GM21717 (cell line): ENCODE measurements at regions not wholly inside any gene's neighbourhood (a gene's known extent, or its start where the extent isn't known, plus 50 kb on each side); places are given as distances from the start of the nearest gene placed in this dataset.

Experiments used
- ATAC-seq: cut with Tn5 transposase; IDR thresholded peaks from one replicate; pipeline ENCODE4 v1.9.1; 2021; ENCODE audit warnings: mild to moderate bottlenecking, moderate library complexity; ENCODE audit not compliant: unreplicated experiment

GRCh38 chr6:159118924-159119323 is 50.3 kb upstream of the FNDC1 start:
- ATAC-seq = no peak

GRCh38 chr6:159117563-159117962 is 51.6 kb upstream of the FNDC1 start:
- no peak for ATAC-seq

GRCh38 chr6:159117046-159117445 is 52.2 kb upstream of the FNDC1 start:
- no peak for ATAC-seq

- peak; percentile 82 for ATAC-seq
These were observed 52.9 kb upstream of the FNDC1 start for GRCh38 chr6:159116343-159116742.

- no peak for ATAC-seq
These were observed 54.6 kb upstream of the FNDC1 start for GRCh38 chr6:159114569-159114968.

GRCh38 chr6:159113223-159113622 is 56.0 kb upstream of the FNDC1 start:
- no peak for ATAC-seq

GRCh38 chr6:159112714-159113113 is 56.5 kb upstream of the FNDC1 start:
- ATAC-seq = no peak

GRCh38 chr6:159110748-159111147 is 58.5 kb upstream of the FNDC1 start:
- no peak for ATAC-seq

- ATAC-seq = no peak
These were observed 59.2 kb upstream of the FNDC1 start for GRCh38 chr6:159110013-159110412.

GRCh38 chr6:159109391-159109790 is 59.8 kb upstream of the FNDC1 start:
- no peak for ATAC-seq

GRCh38 chr6:159108426-159108985 is 60.7 kb upstream of the FNDC1 start:
- no peak for ATAC-seq

GRCh38 chr6:159107451-159108260 is 61.5 kb upstream of the FNDC1 start:
- no peak for ATAC-seq

- peak; percentile 85 for ATAC-seq
These were observed 61.9 kb upstream of the TAGAP start for GRCh38 chr6:159106627-159107241.

- ATAC-seq = no peak
These were observed 60.9 kb upstream of the TAGAP start for GRCh38 chr6:159105716-159106115.

- no peak for ATAC-seq
These were observed 60.1 kb upstream of the TAGAP start for GRCh38 chr6:159104931-159105330.

GRCh38 chr6:159104163-159104925 is 59.6 kb upstream of the TAGAP start:
- peak; percentile 55 for ATAC-seq

- no peak for ATAC-seq
These were observed 58.8 kb upstream of the TAGAP start for GRCh38 chr6:159103396-159104162.

GRCh38 chr6:159102373-159103160 is 57.8 kb upstream of the TAGAP start:
- ATAC-seq = no peak

- no peak for ATAC-seq
These were observed 56.9 kb upstream of the TAGAP start for GRCh38 chr6:159101656-159102055.
